Fibroblast of skin of left quadriceps (primary cell): ENCODE measurements at regions not wholly inside any gene's neighbourhood (a gene's known extent, or its start where the extent isn't known, plus 50 kb on each side); places are given as distances from the start of the nearest gene placed in this dataset.
"Not testable (repeated sequence)": the region's sequence is repeated elsewhere in the genome, so short reads cannot be mapped to it uniquely, and the experiment has no call there.

Experiments
- DNase-seq, 2 experiments: peaks; one replicate each; pipeline ENCODE4 v3.0.0-alpha.2; 2013; ENCODE audit warnings: low read depth in 2 of 2

- DNase-seq: peak; percentile 75 to 76
Observed at GRCh38 chr6:11384531-11385309, 152.3 kb upstream of the NEDD9 start.

- DNase-seq: no peak
Observed at GRCh38 chr6:11381801-11382513, 149.5 kb upstream of the NEDD9 start.

- DNase-seq: no peak
Observed at GRCh38 chr6:11380969-11381744, 148.7 kb upstream of the NEDD9 start.

GRCh38 chr6:11380549-11380948 is 148.1 kb upstream of the NEDD9 start:
- no peak for DNase-seq

- DNase-seq: no peak
Observed at GRCh38 chr6:11379805-11380204, 147.3 kb upstream of the NEDD9 start.

GRCh38 chr6:11378639-11379038 is 146.2 kb upstream of the NEDD9 start:
- no peak for DNase-seq

GRCh38 chr6:11374036-11375010 is 141.9 kb upstream of the NEDD9 start:
- no peak for DNase-seq

- DNase-seq: no peak
Observed at GRCh38 chr6:11373208-11373607, 140.7 kb upstream of the NEDD9 start.

- not testable (repeated sequence) for DNase-seq
Observed at GRCh38 chr6:11372186-11372790, 139.8 kb upstream of the NEDD9 start.

- no peak for DNase-seq
Observed at GRCh38 chr6:11370191-11371018, 137.9 kb upstream of the NEDD9 start.

- DNase-seq: no peak
Observed at GRCh38 chr6:11368760-11369159, 136.3 kb upstream of the NEDD9 start.

GRCh38 chr6:11368264-11368663 is 135.8 kb upstream of the NEDD9 start:
- no peak for DNase-seq

GRCh38 chr6:11367638-11368199 is 135.3 kb upstream of the NEDD9 start:
- DNase-seq: no peak

GRCh38 chr6:11366934-11367637 is 134.6 kb upstream of the NEDD9 start:
- DNase-seq: peak in 1 of 2 experiments; percentile 19

GRCh38 chr6:11366183-11366933 is 133.9 kb upstream of the NEDD9 start:
- no peak for DNase-seq

GRCh38 chr6:11364971-11365397 is 132.5 kb upstream of the NEDD9 start:
- no peak for DNase-seq

- no peak for DNase-seq
Observed at GRCh38 chr6:11363881-11364576, 131.6 kb upstream of the NEDD9 start.

- DNase-seq: no peak
Observed at GRCh38 chr6:11362564-11362963, 130.1 kb upstream of the NEDD9 start.
